Loucy (cell line): ENCODE measurements at regions not wholly inside any gene's neighbourhood (a gene's known extent, or its start where the extent isn't known, plus 50 kb on each side); places are given as distances from the start of the nearest gene placed in this dataset.

Source experiments
- H2AFZ ChIP-seq: fragments of 200-600 bp; sonication (generic); 2 replicates; pipeline ENCODE4 v1.6.0; 2016; ENCODE audit warnings: antibody characterized with exemption, mild to moderate bottlenecking, low read length, moderate library complexity
- H3F3A ChIP-seq: fragments of 200-600 bp; 2 replicates; pipeline ENCODE4 v1.6.0; 2016; ENCODE audit warnings: antibody characterized with exemption, low read depth, mild to moderate bottlenecking
- H3K27me3 ChIP-seq: fragments of 200-600 bp; sonication (generic); 2 replicates; pipeline ENCODE4 v1.6.1; 2014; ENCODE audit warnings: low read length, mild to moderate bottlenecking; ENCODE audit not compliant: insufficient read depth, poor library complexity, severe bottlenecking
- H3K36me3 ChIP-seq: fragments of 200-600 bp; sonication (generic); 2 replicates; pipeline ENCODE4 v1.6.1; 2016; ENCODE audit warnings: low read length; ENCODE audit not compliant: insufficient read depth
- H3K4me1 ChIP-seq: fragments of 200-600 bp; sonication (generic); 2 replicates; pipeline ENCODE4 v1.5.1; 2014; ENCODE audit warnings: low read length, mild to moderate bottlenecking; ENCODE audit not compliant: insufficient read depth, poor library complexity, severe bottlenecking
- H3K4me2 ChIP-seq: fragments of 200-600 bp; sonication (generic); 2 replicates; pipeline ENCODE4 v1.6.0; 2014; ENCODE audit warnings: antibody characterized with exemption, low read length, low read depth, mild to moderate bottlenecking; ENCODE audit not compliant: poor library complexity, severe bottlenecking
- H3K4me3 ChIP-seq: fragments of 200-600 bp; sonication (generic); 2 replicates; pipeline ENCODE4 v1.5.1; 2014; ENCODE audit warnings: low read length, mild to moderate bottlenecking, mixed read lengths; ENCODE audit not compliant: poor library complexity, severe bottlenecking
- H3K79me2 ChIP-seq: fragments of 200-600 bp; sonication (generic); 2 replicates; pipeline ENCODE4 v1.6.1; 2014; ENCODE audit warnings: low read length; ENCODE audit not compliant: insufficient read depth
- H3K9ac ChIP-seq: fragments of 200-600 bp; sonication (generic); 2 replicates; pipeline ENCODE4 v1.6.0; 2014; ENCODE audit warnings: mild to moderate bottlenecking, low read depth, low read length, moderate library complexity; ENCODE audit not compliant: poor library complexity, severe bottlenecking
- H3K9me2 ChIP-seq: fragments of 200-600 bp; sonication (generic); replicated peaks from 2 replicates; pipeline ENCODE4 v1.6.1; 2016; ENCODE audit warnings: low read depth, low read length, mixed read lengths
- H3K9me3 ChIP-seq: fragments of 200-600 bp; sonication (generic); 2 replicates; pipeline ENCODE4 v1.6.1; 2014; ENCODE audit warnings: mild to moderate bottlenecking, antibody characterized with exemption, low read length, low read depth; ENCODE audit not compliant: insufficient read depth
- H4K20me1 ChIP-seq: fragments of 200-600 bp; sonication (generic); 2 replicates; pipeline ENCODE4 v1.6.0; 2014; ENCODE audit warnings: antibody characterized with exemption, low read length, mild to moderate bottlenecking; ENCODE audit not compliant: insufficient read depth, poor library complexity, severe bottlenecking
- CTCF ChIP-seq: fragments of 200-600 bp; sonication (generic); conservative IDR thresholded peaks from 2 replicates; pipeline ENCODE4 v1.5.1; 2014; ENCODE audit warnings: mild to moderate bottlenecking, antibody characterized with exemption, low read length
- EZH2phosphoT487 ChIP-seq: fragments of 200-600 bp; IDR thresholded peaks from 2 replicates; pipeline ENCODE4 v1.6.1; 2018; ENCODE audit warnings: antibody characterized with exemption, mild to moderate bottlenecking, moderate library complexity, borderline replicate concordance

GRCh38 chr6:169163411-169163901 is 90.2 kb downstream of the THBS2 start:
- Histone ChIP-seq H4K20me1 (no peaks in the 10 kb centered on the region), H3K4me2 (no peak overlapping the region), H3K27me3 (no peaks in the 10 kb centered on the region), H3F3A (no peaks in the 10 kb centered on the region), H3K36me3 (no peaks in the 10 kb centered on the region), H3K4me1 (no peaks in the 10 kb centered on the region), H3K9ac (no peak overlapping the region), H2AFZ (no peak overlapping the region), H3K9me3 (peaks cover 34% of the 10 kb centered on the region; the same call in 1 of the 2 replicates), H3K9me2 (no peaks in the 10 kb centered on the region), H3K4me3 (no peak overlapping the region), H3K79me2 (no peaks in the 10 kb centered on the region)
- TF ChIP-seq CTCF = no peak
- no peak for TF ChIP-seq EZH2phosphoT487

GRCh38 chr6:169162752-169163407 is 90.8 kb downstream of the THBS2 start:
- no peaks in the 10 kb centered on the region for H3K4me1 ChIP-seq
- TF ChIP-seq CTCF = no peak
- no peak for TF ChIP-seq EZH2phosphoT487
- H3K4me3 ChIP-seq = no peak overlapping the region
- no peaks in the 10 kb centered on the region for H3K36me3 ChIP-seq
- H2AFZ ChIP-seq = no peak overlapping the region
- no peak overlapping the region for H3K9ac ChIP-seq
- no peaks in the 10 kb centered on the region for H3F3A ChIP-seq
- no peaks in the 10 kb centered on the region for H3K79me2 ChIP-seq
- no peaks in the 10 kb centered on the region for H3K27me3 ChIP-seq
- H3K9me3 ChIP-seq = peaks cover 36% of the 10 kb centered on the region; the same call in 1 of the 2 replicates
- H3K9me2 ChIP-seq = no peaks in the 10 kb centered on the region
- no peaks in the 10 kb centered on the region for H4K20me1 ChIP-seq
- no peak overlapping the region for H3K4me2 ChIP-seq

- Histone ChIP-seq H3K36me3 (no peaks in the 10 kb centered on the region), H3K9me2 (no peaks in the 10 kb centered on the region), H3K9ac (no peak overlapping the region), H4K20me1 (no peaks in the 10 kb centered on the region), H3K4me2 (no peak overlapping the region), H2AFZ (no peak overlapping the region), H3K4me3 (no peak overlapping the region), H3K27me3 (no peaks in the 10 kb centered on the region), H3F3A (no peaks in the 10 kb centered on the region), H3K4me1 (no peaks in the 10 kb centered on the region), H3K9me3 (peaks cover 36% of the 10 kb centered on the region; the same call in 1 of the 2 replicates), H3K79me2 (no peaks in the 10 kb centered on the region)
- TF ChIP-seq EZH2phosphoT487 (no peak), CTCF (no peak)
Measured at GRCh38 chr6:169162249-169162648, 91.4 kb downstream of the THBS2 start.
